Liver (tissue), 8 donors: ENCODE measurements at regions not wholly inside any gene's neighbourhood (a gene's known extent, or its start where the extent isn't known, plus 50 kb on each side); places are given as distances from the start of the nearest gene placed in this dataset.
A peak's percentile ranks its signal among the peaks of the same experiment; 100 is the strongest.
"Not testable (repeated sequence)": the region's sequence is repeated elsewhere in the genome, so short reads cannot be mapped to it uniquely, and the experiment has no call there.

ENCODE experiments used
- DNase-seq: peaks from one replicate; pipeline ENCODE4 v3.0.0-alpha.2; 2017; ENCODE audit warnings: low spot score
- H3K27ac ChIP-seq, 2 donors: one replicate each; pipeline ENCODE4 v1.7.0; 2013; ENCODE audit warnings: inconsistent platforms in 2 of 2, low read length in 2 of 2, control low read depth in 1 of 2, low read depth in 1 of 2, mild to moderate bottlenecking in 1 of 2
- H3K27me3 ChIP-seq, 4 donors: one replicate each; pipeline versions ENCODE4 v1.6.1 to v1.7.0; 2013; ENCODE audit warnings: low read length in 3 of 4, inconsistent platforms in 1 of 4, mild to moderate bottlenecking in 1 of 4, moderate library complexity in 1 of 4; ENCODE audit not compliant: control insufficient read depth in 4 of 4, insufficient read depth in 4 of 4
- H3K36me3 ChIP-seq, 4 donors: one replicate each; pipeline versions ENCODE4 v1.6.1 to v1.7.0; 2013; ENCODE audit warnings: low read length in 3 of 4, mild to moderate bottlenecking in 3 of 4, low read depth in 1 of 4, moderate library complexity in 1 of 4; ENCODE audit not compliant: control insufficient read depth in 4 of 4, insufficient read depth in 3 of 4
- H3K4me1 ChIP-seq, 4 donors: one replicate each; pipeline versions ENCODE4 v1.6.1 to v1.7.0; 2013; ENCODE audit warnings: low read length in 3 of 4, mild to moderate bottlenecking in 3 of 4, moderate library complexity in 1 of 4; ENCODE audit not compliant: control insufficient read depth in 4 of 4, insufficient read depth in 4 of 4
- H3K4me3 ChIP-seq, 3 donors: one replicate each; pipeline versions ENCODE4 v1.6.1 to v1.7.0; 2013; ENCODE audit warnings: low read length in 3 of 3, control low read depth in 1 of 3, low read depth in 1 of 3, mild to moderate bottlenecking in 1 of 3
- H3K9ac ChIP-seq, 2 donors: one replicate each; pipeline ENCODE4 v1.7.0; 2013; ENCODE audit warnings: low read length in 2 of 2, mild to moderate bottlenecking in 2 of 2, moderate library complexity in 2 of 2, control low read depth in 1 of 2, low read depth in 1 of 2
- H3K9me3 ChIP-seq, 4 donors: one replicate each; pipeline versions ENCODE4 v1.6.1 to v1.7.0; 2013; ENCODE audit warnings: low read length in 3 of 4; ENCODE audit not compliant: control insufficient read depth in 4 of 4
- ATF3 ChIP-seq: IDR thresholded peaks from 2 replicates; pipeline ENCODE4 v1.6.1; 2016; ENCODE audit warnings: antibody characterized with exemption
- CTCF ChIP-seq: fragments of 150-350 bp; IDR thresholded peaks from 2 replicates; pipeline ENCODE4 v1.5.1; 2017; ENCODE audit warnings: improper control_type of control experiment, low read depth, low read length; ENCODE audit not compliant: missing input control
- EGR1 ChIP-seq, 2 donors: IDR thresholded peaks; 2 replicates each; pipeline ENCODE4 v1.6.1; 2016 to 2018; ENCODE audit warnings: antibody characterized with exemption in 2 of 2, low read depth in 2 of 2
- FOXA1 ChIP-seq: IDR thresholded peaks from 2 replicates; pipeline ENCODE4 v1.6.1; 2016; ENCODE audit warnings: antibody characterized with exemption
- FOXA2 ChIP-seq: IDR thresholded peaks from 2 replicates; pipeline ENCODE4 v1.6.1; 2016; ENCODE audit warnings: antibody characterized with exemption
- GABPA ChIP-seq, 2 donors: IDR thresholded peaks in 1 of 2; conservative IDR thresholded peaks in 1 of 2; 2 replicates each; pipeline ENCODE4 v1.6.1; 2016; ENCODE audit warnings: antibody characterized with exemption in 2 of 2, mild to moderate bottlenecking in 1 of 2, moderate library complexity in 1 of 2
- HNF4G ChIP-seq: IDR thresholded peaks from 2 replicates; pipeline ENCODE4 v1.6.1; 2016; ENCODE audit warnings: antibody characterized with exemption
- JUND ChIP-seq, 2 donors: IDR thresholded peaks; 2 replicates each; pipeline ENCODE4 v1.6.1; 2016; ENCODE audit warnings: antibody characterized with exemption in 2 of 2
- RAD21 ChIP-seq, 2 donors: IDR thresholded peaks; 2 replicates each; pipeline ENCODE4 v1.6.1; 2016; ENCODE audit warnings: antibody characterized with exemption in 2 of 2, mild to moderate bottlenecking in 2 of 2
- REST ChIP-seq: IDR thresholded peaks from 2 replicates; pipeline ENCODE4 v1.6.1; 2016; ENCODE audit warnings: antibody characterized with exemption, mild to moderate bottlenecking
- RXRA ChIP-seq, 2 donors: IDR thresholded peaks; 2 replicates each; pipeline ENCODE4 v1.6.1; 2017 to 2018; ENCODE audit warnings: antibody characterized with exemption in 2 of 2, mild to moderate bottlenecking in 1 of 2
- SP1 ChIP-seq: IDR thresholded peaks from 2 replicates; pipeline ENCODE4 v1.6.1; 2018; ENCODE audit warnings: antibody characterized with exemption, mild to moderate bottlenecking
- TAF1 ChIP-seq: conservative IDR thresholded peaks from 2 replicates; pipeline ENCODE4 v1.6.1; 2016; ENCODE audit warnings: antibody characterized with exemption, mild to moderate bottlenecking
- YY1 ChIP-seq: IDR thresholded peaks from 2 replicates; pipeline ENCODE4 v1.6.1; 2016; ENCODE audit warnings: antibody characterized with exemption, mild to moderate bottlenecking
- ZBTB33 ChIP-seq: IDR thresholded peaks from 2 replicates; pipeline ENCODE4 v1.6.1; 2016; ENCODE audit warnings: antibody characterized with exemption
- WGBS: extraction: QIAGEN DNeasy Blood & Tissue Kit; methylation state at CpG from one replicate; pipeline ENCODE4 v1.1.7; 2013; 5-methylcytosine and 5-hydroxymethylcytosine counted together
- donor health status: healthy.
- donor health status: healthy.
- donor health status: healthy.
- donor health status: healthy.
- donor health status: healthy.

- no peak for TF ChIP-seq REST
Measured at GRCh38 chr16:31727553-31727952, 146.1 kb upstream of the ZNF267 start (continued).

GRCh38 chr16:31734265-31734664 lies 139.3 kb upstream of the ZNF267 start:
- H3K36me3 ChIP-seq = peaks cover 3 to 54% (median 37%) of the 10 kb centered on the region in 4 donors
- TF ChIP-seq JUND (IDR thresholded peaks at IDR 0.05) (no peak), RXRA (IDR thresholded peaks at IDR 0.05) (no peak), GABPA (IDR thresholded peaks at IDR 0.05 in 1 of 2, conservative IDR thresholded peaks at IDR 0.05 in 1 of 2) (no peak)

GRCh38 chr16:31745098-31745497 lies 128.5 kb upstream of the ZNF267 start:
- peaks cover 28 to 69% (median 43%) of the 10 kb centered on the region in 4 donors for H3K9me3 ChIP-seq
- H3K27ac ChIP-seq, DNase-seq, H3K4me1 ChIP-seq, H3K9ac ChIP-seq, H3K27me3 ChIP-seq: not testable (repeated sequence)
- peak overlapping the region in 1 of 3 donors; percentile 41 for H3K4me3 ChIP-seq
- peaks cover 7 to 24% (median 17%) of the 10 kb centered on the region in 4 donors for H3K36me3 ChIP-seq

More at GRCh38 chr16:31734265-31734664, 139.3 kb upstream of the ZNF267 start:
- no peak for DNase-seq
- 97% methylated on average over 3 of the region's 3 CpGs for WGBS
- Histone ChIP-seq H3K27me3 (no peaks in the 10 kb centered on the region), H3K27ac (no peak overlapping the region), H3K4me3 (peak overlapping the region in 1 of 3 donors; percentile 59), H3K9me3 (peaks cover 10 to 45% (median 23%) of the 10 kb centered on the region in 4 donors), H3K9ac (no peak overlapping the region), H3K4me1 (no peaks in the 10 kb centered on the region)

GRCh38 chr16:31745900-31746299 lies 127.7 kb upstream of the ZNF267 start:
- Histone ChIP-seq H3K27ac (no peak overlapping the region), H3K4me1 (no peaks in the 10 kb centered on the region), H3K9me3 (peaks cover 28 to 69% (median 44%) of the 10 kb centered on the region in 4 donors), H3K4me3 (peak overlapping the region in 1 of 3 donors; percentile 35), H3K27me3 (no peaks in the 10 kb centered on the region), H3K9ac (no peak overlapping the region), H3K36me3 (peaks cover 8 to 22% (median 16%) of the 10 kb centered on the region in 4 donors)
- DNase-seq = no peak
- 97% methylated on average over 2 of the region's 2 CpGs for WGBS
- no peak for TF ChIP-seq JUND (IDR thresholded peaks at IDR 0.05)
- TF ChIP-seq SP1 = no peak
- no peak for TF ChIP-seq YY1
- no peak for TF ChIP-seq TAF1
- TF ChIP-seq RXRA (IDR thresholded peaks at IDR 0.05) = no peak
- TF ChIP-seq ATF3 = no peak
- TF ChIP-seq FOXA1 = no peak
- TF ChIP-seq REST = no peak
- no peak for TF ChIP-seq EGR1 (IDR thresholded peaks at IDR 0.05; ENCODE audit: low read depth in 2 of 2)
- no peak for TF ChIP-seq GABPA (IDR thresholded peaks at IDR 0.05 in 1 of 2, conservative IDR thresholded peaks at IDR 0.05 in 1 of 2)
- TF ChIP-seq CTCF = no peak
- no peak for TF ChIP-seq HNF4G
- TF ChIP-seq ZBTB33 = no peak
- TF ChIP-seq RAD21 (IDR thresholded peaks at IDR 0.05) = no peak
- no peak for TF ChIP-seq FOXA2
